BJ (cell line): ENCODE measurements at regions not wholly inside any gene's neighbourhood (a gene's known extent, or its start where the extent isn't known, plus 50 kb on each side); places are given as distances from the start of the nearest gene placed in this dataset.
"Not testable (repeated sequence)": the region's sequence is repeated elsewhere in the genome, so short reads cannot be mapped to it uniquely, and the experiment has no call there.

Experiments used
- CTCF ChIA-PET: fragments of 350-600 bp; formaldehyde crosslinking; extraction: SDS; loops from one replicate; lab custom pipeline; 2021; ENCODE audit warnings: antibody characterized with exemption, inconsistent platforms; lab: Yijun Ruan, JAX
- POLR2A ChIA-PET: fragments of 300-600 bp; sonication (Branson Sonifier 250); formaldehyde crosslinking; extraction: SDS; loops from one replicate; lab custom pipeline; 2021; ENCODE audit warnings: antibody characterized with exemption; lab: Charles Lee
- DNase-seq: peaks from one replicate; pipeline ENCODE4 v3.0.0-alpha.2; 2011; ENCODE audit warnings: low read depth
- H3K27me3 ChIP-seq: 2 replicates; pipeline ENCODE4 v1.6.0; 2011; ENCODE audit warnings: low read length; ENCODE audit not compliant: control insufficient read depth, insufficient read depth
- H3K36me3 ChIP-seq: 2 replicates; pipeline ENCODE4 v1.5.1; 2011; ENCODE audit warnings: low read length; ENCODE audit not compliant: control insufficient read depth, insufficient read depth
- H3K4me3 ChIP-seq: 2 replicates; pipeline ENCODE4 v1.5.1; 2011; ENCODE audit warnings: low read depth, mild to moderate bottlenecking, control low read depth, low read length

- CTCF ChIA-PET, DNase-seq, H3K4me3 ChIP-seq, POLR2A ChIA-PET, H3K36me3 ChIP-seq, H3K27me3 ChIP-seq: not testable (repeated sequence)
These were observed 1558.9 kb downstream of the RPIA start for GRCh38 chr2:90250350-90250749.

GRCh38 chr2:90251576-90251975 lies 1560.1 kb downstream of the RPIA start:
- H3K36me3 ChIP-seq, CTCF ChIA-PET, H3K4me3 ChIP-seq, DNase-seq, POLR2A ChIA-PET, H3K27me3 ChIP-seq: not testable (repeated sequence)

- CTCF ChIA-PET, H3K4me3 ChIP-seq, H3K36me3 ChIP-seq, DNase-seq, H3K27me3 ChIP-seq, POLR2A ChIA-PET: not testable (repeated sequence)
These were observed 1561.8 kb downstream of the RPIA start for GRCh38 chr2:90253306-90253705.

- H3K4me3 ChIP-seq, CTCF ChIA-PET, POLR2A ChIA-PET, DNase-seq, H3K27me3 ChIP-seq, H3K36me3 ChIP-seq: not testable (repeated sequence)
These were observed 1575.4 kb downstream of the RPIA start for GRCh38 chr2:90266888-90267287.

GRCh38 chr2:90287751-90288150 lies 1596.3 kb downstream of the RPIA start:
- DNase-seq, CTCF ChIA-PET, POLR2A ChIA-PET, H3K36me3 ChIP-seq, H3K4me3 ChIP-seq, H3K27me3 ChIP-seq: not testable (repeated sequence)

- H3K4me3 ChIP-seq, DNase-seq, CTCF ChIA-PET, H3K27me3 ChIP-seq, H3K36me3 ChIP-seq, POLR2A ChIA-PET: not testable (repeated sequence)
These were observed 1596.9 kb downstream of the RPIA start for GRCh38 chr2:90288396-90288795.

- POLR2A ChIA-PET, CTCF ChIA-PET, H3K27me3 ChIP-seq, DNase-seq, H3K4me3 ChIP-seq, H3K36me3 ChIP-seq: not testable (repeated sequence)
These were observed 1598.0 kb downstream of the RPIA start for GRCh38 chr2:90289291-90289980.

GRCh38 chr2:90290701-90291100 lies 1599.2 kb downstream of the RPIA start:
- POLR2A ChIA-PET, DNase-seq, H3K4me3 ChIP-seq, CTCF ChIA-PET, H3K36me3 ChIP-seq, H3K27me3 ChIP-seq: not testable (repeated sequence)

GRCh38 chr2:90291168-90291883 lies 1599.9 kb downstream of the RPIA start:
- H3K4me3 ChIP-seq, POLR2A ChIA-PET, CTCF ChIA-PET: not testable (repeated sequence)

GRCh38 chr2:90291934-90292333 lies 1600.5 kb downstream of the RPIA start:
- H3K27me3 ChIP-seq, H3K36me3 ChIP-seq, H3K4me3 ChIP-seq, CTCF ChIA-PET, POLR2A ChIA-PET, DNase-seq: not testable (repeated sequence)

More at GRCh38 chr2:90291168-90291883, 1599.9 kb downstream of the RPIA start:
- H3K27me3 ChIP-seq, H3K36me3 ChIP-seq, DNase-seq: not testable (repeated sequence)

GRCh38 chr2:90292451-90292850 lies 1601.0 kb downstream of the RPIA start:
- DNase-seq, H3K36me3 ChIP-seq, H3K27me3 ChIP-seq, H3K4me3 ChIP-seq, POLR2A ChIA-PET, CTCF ChIA-PET: not testable (repeated sequence)

- DNase-seq, POLR2A ChIA-PET, H3K4me3 ChIP-seq, H3K36me3 ChIP-seq, H3K27me3 ChIP-seq, CTCF ChIA-PET: not testable (repeated sequence)
These were observed 1601.8 kb downstream of the RPIA start for GRCh38 chr2:90293224-90293623.

- H3K4me3 ChIP-seq, POLR2A ChIA-PET, H3K36me3 ChIP-seq, CTCF ChIA-PET, DNase-seq, H3K27me3 ChIP-seq: not testable (repeated sequence)
These were observed 1602.3 kb downstream of the RPIA start for GRCh38 chr2:90293806-90294205.
